DMS153 treated with DMSO at 0.1 percent for 48 hours (cell line): ENCODE measurements at regions not wholly inside any gene's neighbourhood (a gene's known extent, or its start where the extent isn't known, plus 50 kb on each side); places are given as distances from the start of the nearest gene placed in this dataset.
"Not testable (repeated sequence)": the region's sequence is repeated elsewhere in the genome, so short reads cannot be mapped to it uniquely, and the experiment has no call there.

ENCODE experiments used
- DNase-seq: peaks from one replicate; lab custom pipeline; 2025; ENCODE audit not compliant: unreplicated experiment; lab: John Stamatoyannopoulos, UW

GRCh38 chr1:199184180-199184579 is 545.3 kb downstream of the PTPRC start:
- DNase-seq, result no peak

- DNase-seq, result no peak
Observed at GRCh38 chr1:199194862-199195261, 556.0 kb downstream of the PTPRC start.

- no peak for DNase-seq
Observed at GRCh38 chr1:199197695-199198094, 558.9 kb downstream of the PTPRC start.

- DNase-seq, result no peak
Observed at GRCh38 chr1:199202331-199202730, 563.5 kb downstream of the PTPRC start.

GRCh38 chr1:199204231-199204630 is 565.4 kb downstream of the PTPRC start:
- no peak for DNase-seq

- DNase-seq, result no peak
Observed at GRCh38 chr1:199205740-199206441, 567.1 kb downstream of the PTPRC start.

- DNase-seq, result no peak
Observed at GRCh38 chr1:199208847-199209246, 570.0 kb downstream of the PTPRC start.

- no peak for DNase-seq
Observed at GRCh38 chr1:199218065-199218464, 579.2 kb downstream of the PTPRC start.

- DNase-seq, result no peak
Observed at GRCh38 chr1:199218533-199218932, 579.7 kb downstream of the PTPRC start.

- no peak for DNase-seq
Observed at GRCh38 chr1:199220031-199220430, 581.2 kb downstream of the PTPRC start.

- no peak for DNase-seq
Observed at GRCh38 chr1:199221371-199222150, 582.7 kb downstream of the PTPRC start.

GRCh38 chr1:199223936-199224335 is 585.1 kb downstream of the PTPRC start:
- no peak for DNase-seq

GRCh38 chr1:199226163-199226562 is 587.3 kb downstream of the PTPRC start:
- DNase-seq, result no peak

GRCh38 chr1:199242147-199242546 is 603.3 kb downstream of the PTPRC start:
- no peak for DNase-seq

- DNase-seq, result no peak
Observed at GRCh38 chr1:199242601-199243000, 603.8 kb downstream of the PTPRC start.

- DNase-seq, result peak; percentile 24
Observed at GRCh38 chr1:199243423-199244061, 604.7 kb downstream of the PTPRC start.

- no peak for DNase-seq
Observed at GRCh38 chr1:199245946-199246345, 607.1 kb downstream of the PTPRC start.

- DNase-seq, result no peak
Observed at GRCh38 chr1:199246716-199247115, 607.9 kb downstream of the PTPRC start.

- no peak for DNase-seq
Observed at GRCh38 chr1:199247891-199248290, 609.1 kb downstream of the PTPRC start.

- not testable (repeated sequence) for DNase-seq
Observed at GRCh38 chr1:199254040-199254439, 615.2 kb downstream of the PTPRC start.

GRCh38 chr1:199261328-199261727 is 622.5 kb downstream of the PTPRC start:
- no peak for DNase-seq

- DNase-seq, result no peak
Observed at GRCh38 chr1:199264283-199264682, 625.4 kb downstream of the PTPRC start.
